WTC11 (cell line): ENCODE measurements at regions not wholly inside any gene's neighbourhood (a gene's known extent, or its start where the extent isn't known, plus 50 kb on each side); places are given as distances from the start of the nearest gene placed in this dataset.
A peak's percentile ranks its signal among the peaks of the same experiment; 100 is the strongest.

Experiments
- ATAC-seq: fragments of 200-7000 bp; cut with Tn5 transposase; 2 replicates; pipeline ENCODE4 v1.10.0; 2021; ENCODE audit warnings: mild to moderate bottlenecking, moderate library complexity
- CTCF ChIA-PET: fragments of 300-600 bp; sonication (Branson Sonifier 250); formaldehyde crosslinking; loops from one replicate; lab custom pipeline; 2021; ENCODE audit warnings: antibody characterized with exemption; lab: Charles Lee
- POLR2A ChIA-PET: fragments of 350-600 bp; sonication (Branson Sonifier 250); formaldehyde crosslinking; loops from one replicate; lab custom pipeline; 2021; ENCODE audit warnings: antibody characterized with exemption; lab: Charles Lee
- DNase-seq: peaks from one replicate; pipeline ENCODE4 v3.0.0; 2021; ENCODE audit warnings: low spot score
- H3K27ac Mint-ChIP-seq: 2 replicates; pipeline ENCODE4 v1.8.0; 2021; ENCODE audit warnings: mixed read lengths
- H3K27me3 Mint-ChIP-seq: 2 replicates; pipeline ENCODE4 v1.8.0; 2021; ENCODE audit warnings: low read depth, mild to moderate bottlenecking, moderate library complexity, mixed read lengths
- H3K36me3 Mint-ChIP-seq: 2 replicates; pipeline ENCODE4 v1.8.0; 2021; ENCODE audit warnings: mixed read lengths
- H3K4me1 Mint-ChIP-seq: 2 replicates; pipeline ENCODE4 v1.8.0; 2022; ENCODE audit warnings: mixed read lengths
- H3K4me3 Mint-ChIP-seq: 2 replicates; pipeline ENCODE4 v1.8.0; 2021; ENCODE audit warnings: mild to moderate bottlenecking, moderate library complexity, mixed read lengths
- H3K9me3 Mint-ChIP-seq: 2 replicates; pipeline ENCODE4 v1.8.0; 2021; ENCODE audit warnings: mixed read lengths
- CDX4 ChIP-seq: fragments of 250-450 bp; sonication (Bioruptor Pico); IDR thresholded peaks from 2 replicates; pipeline ENCODE4 v1.9.0; 2021; ENCODE audit warnings: moderate library complexity, mild to moderate bottlenecking, inconsistent platforms, borderline replicate concordance
- CREM ChIP-seq: sonication (generic); formaldehyde crosslinking; IDR thresholded peaks from 2 replicates; pipeline ENCODE4 v1.8.1; 2022; ENCODE audit warnings: mild to moderate bottlenecking, missing genetic modification reagents, moderate library complexity
- E2F4 ChIP-seq: sonication (generic); formaldehyde crosslinking; IDR thresholded peaks from 2 replicates; pipeline ENCODE4 v1.8.1; 2022; ENCODE audit warnings: low read depth, mild to moderate bottlenecking, moderate library complexity, missing genetic modification reagents, borderline replicate concordance
- ELF4 ChIP-seq: sonication (generic); formaldehyde crosslinking; IDR thresholded peaks from 2 replicates; pipeline ENCODE4 v1.8.1; 2022; ENCODE audit warnings: low read depth, mild to moderate bottlenecking, moderate library complexity, missing genetic modification reagents
- EMX1 ChIP-seq: fragments of 250-450 bp; sonication (Bioruptor Pico); IDR thresholded peaks from 2 replicates; pipeline ENCODE4 v1.8.0; 2021; ENCODE audit warnings: mild to moderate bottlenecking
- ESRRA ChIP-seq: sonication (generic); formaldehyde crosslinking; IDR thresholded peaks from 2 replicates; pipeline ENCODE4 v1.8.1; 2022; ENCODE audit warnings: mild to moderate bottlenecking, missing genetic modification reagents, borderline replicate concordance
- FOXP4 ChIP-seq: sonication (generic); formaldehyde crosslinking; IDR thresholded peaks from 2 replicates; pipeline ENCODE4 v1.8.0; 2022; ENCODE audit warnings: mild to moderate bottlenecking, missing genetic modification reagents
- GRHL2 ChIP-seq: fragments of 250-450 bp; sonication (Bioruptor Pico); IDR thresholded peaks from 2 replicates; pipeline ENCODE4 v1.8.0; 2022; ENCODE audit warnings: mild to moderate bottlenecking, moderate library complexity; ENCODE audit not compliant: insufficient replicate concordance, severe bottlenecking
- NFATC4 ChIP-seq: fragments of 250-450 bp; sonication (Bioruptor Pico); IDR thresholded peaks from 2 replicates; pipeline ENCODE4 v1.9.0; 2021; ENCODE audit warnings: mild to moderate bottlenecking
- OVOL2 ChIP-seq: fragments of 250-450 bp; sonication (Bioruptor Pico); IDR thresholded peaks from 2 replicates; pipeline ENCODE4 v1.9.0; 2021; ENCODE audit warnings: mild to moderate bottlenecking, borderline replicate concordance
- PRRX2 ChIP-seq: fragments of 250-450 bp; sonication (Bioruptor Pico); IDR thresholded peaks from 2 replicates; pipeline ENCODE4 v1.8.0; 2021; ENCODE audit warnings: mild to moderate bottlenecking
- SOX15 ChIP-seq: fragments of 250-450 bp; sonication (Bioruptor Pico); IDR thresholded peaks from 2 replicates; pipeline ENCODE4 v1.9.0; 2021; ENCODE audit warnings: mild to moderate bottlenecking
- ZBTB21 ChIP-seq: sonication (generic); formaldehyde crosslinking; IDR thresholded peaks from 2 replicates; pipeline ENCODE4 v1.8.1; 2023; ENCODE audit warnings: mild to moderate bottlenecking, missing genetic modification reagents, borderline replicate concordance
- ZNF263 ChIP-seq: sonication (generic); formaldehyde crosslinking; IDR thresholded peaks from 2 replicates; pipeline ENCODE4 v1.8.1; 2022; ENCODE audit warnings: low read depth, mild to moderate bottlenecking, moderate library complexity, missing genetic modification reagents
- ZNF416 ChIP-seq: fragments of 250-450 bp; sonication (Bioruptor Pico); IDR thresholded peaks from 2 replicates; pipeline ENCODE4 v1.9.0; 2021; ENCODE audit warnings: mild to moderate bottlenecking, inconsistent platforms
- ZNF671 ChIP-seq: fragments of 250-450 bp; sonication (Bioruptor Pico); IDR thresholded peaks from 2 replicates; pipeline ENCODE4 v1.8.0; 2021; ENCODE audit warnings: mild to moderate bottlenecking
- TF ChIP-seq, protein P1 (sequence below): sonication (generic); formaldehyde crosslinking; IDR thresholded peaks from 2 replicates; pipeline ENCODE4 v1.8.0; 2022; ENCODE audit warnings: mild to moderate bottlenecking, missing genetic modification reagents
- TF ChIP-seq, protein P2 (sequence below): sonication (generic); formaldehyde crosslinking; IDR thresholded peaks from 2 replicates; pipeline ENCODE4 v1.8.1; 2022; ENCODE audit warnings: low read depth, missing genetic modification reagents, borderline replicate concordance
- TF ChIP-seq, protein P3 (sequence below): sonication (generic); formaldehyde crosslinking; IDR thresholded peaks from 2 replicates; pipeline ENCODE4 v1.8.1; 2023; ENCODE audit warnings: mild to moderate bottlenecking, missing genetic modification reagents, moderate library complexity
- TF ChIP-seq, protein P4 (sequence below): sonication (generic); formaldehyde crosslinking; IDR thresholded peaks from 2 replicates; pipeline ENCODE4 v1.8.1; 2023; ENCODE audit warnings: mild to moderate bottlenecking, missing genetic modification reagents, borderline replicate concordance
- TF ChIP-seq, protein P5 (sequence below): sonication (generic); formaldehyde crosslinking; conservative IDR thresholded peaks from 2 replicates; pipeline ENCODE4 v1.8.1; 2022; ENCODE audit warnings: mild to moderate bottlenecking, missing genetic modification reagents
- TF ChIP-seq, protein P6 (sequence below): sonication (generic); formaldehyde crosslinking; IDR thresholded peaks from 2 replicates; pipeline ENCODE4 v1.8.1; 2023; ENCODE audit warnings: mild to moderate bottlenecking, missing genetic modification reagents

- H3K9me3 Mint-ChIP-seq: peaks cover 64% of the 10 kb centered on the region
- no peak for ATAC-seq
- no peak overlapping the region for H3K4me3 Mint-ChIP-seq
- no peak overlapping the region for H3K27ac Mint-ChIP-seq
- no peak for DNase-seq
- TF ChIP-seq FOXP4 (no peak), EMX1 (CRISPR knock-in tag) (no peak), GRHL2 (CRISPR knock-in tag) (no peak), ZNF671 (CRISPR knock-in tag) (no peak), CREM (CRISPR knock-in tag) (no peak), SOX15 (CRISPR knock-in tag) (no peak), CDX4 (CRISPR knock-in tag) (no peak), ESRRA (CRISPR knock-in tag) (no peak), ZBTB21 (CRISPR knock-in tag) (no peak)
- TF ChIP-seq, protein P1, sequence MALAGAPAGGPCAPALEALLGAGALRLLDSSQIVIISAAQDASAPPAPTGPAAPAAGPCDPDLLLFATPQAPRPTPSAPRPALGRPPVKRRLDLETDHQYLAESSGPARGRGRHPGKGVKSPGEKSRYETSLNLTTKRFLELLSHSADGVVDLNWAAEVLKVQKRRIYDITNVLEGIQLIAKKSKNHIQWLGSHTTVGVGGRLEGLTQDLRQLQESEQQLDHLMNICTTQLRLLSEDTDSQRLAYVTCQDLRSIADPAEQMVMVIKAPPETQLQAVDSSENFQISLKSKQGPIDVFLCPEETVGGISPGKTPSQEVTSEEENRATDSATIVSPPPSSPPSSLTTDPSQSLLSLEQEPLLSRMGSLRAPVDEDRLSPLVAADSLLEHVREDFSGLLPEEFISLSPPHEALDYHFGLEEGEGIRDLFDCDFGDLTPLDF: no peak
- TF ChIP-seq, protein P2, sequence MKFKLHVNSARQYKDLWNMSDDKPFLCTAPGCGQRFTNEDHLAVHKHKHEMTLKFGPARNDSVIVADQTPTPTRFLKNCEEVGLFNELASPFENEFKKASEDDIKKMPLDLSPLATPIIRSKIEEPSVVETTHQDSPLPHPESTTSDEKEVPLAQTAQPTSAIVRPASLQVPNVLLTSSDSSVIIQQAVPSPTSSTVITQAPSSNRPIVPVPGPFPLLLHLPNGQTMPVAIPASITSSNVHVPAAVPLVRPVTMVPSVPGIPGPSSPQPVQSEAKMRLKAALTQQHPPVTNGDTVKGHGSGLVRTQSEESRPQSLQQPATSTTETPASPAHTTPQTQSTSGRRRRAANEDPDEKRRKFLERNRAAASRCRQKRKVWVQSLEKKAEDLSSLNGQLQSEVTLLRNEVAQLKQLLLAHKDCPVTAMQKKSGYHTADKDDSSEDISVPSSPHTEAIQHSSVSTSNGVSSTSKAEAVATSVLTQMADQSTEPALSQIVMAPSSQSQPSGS (CRISPR knock-in tag): no peak
- peaks cover 3% of the 10 kb centered on the region; the same call in 1 of the 2 replicates for H3K27me3 Mint-ChIP-seq
- ChIA-PET POLR2A (no interaction called here), CTCF (no interaction called here)
- H3K4me1 Mint-ChIP-seq: no peaks in the 10 kb centered on the region
- peaks cover 41% of the 10 kb centered on the region for H3K36me3 Mint-ChIP-seq
These were observed 601.0 kb upstream of the ACO1 start for GRCh38 chr9:31783491-31783890.

DNA sequence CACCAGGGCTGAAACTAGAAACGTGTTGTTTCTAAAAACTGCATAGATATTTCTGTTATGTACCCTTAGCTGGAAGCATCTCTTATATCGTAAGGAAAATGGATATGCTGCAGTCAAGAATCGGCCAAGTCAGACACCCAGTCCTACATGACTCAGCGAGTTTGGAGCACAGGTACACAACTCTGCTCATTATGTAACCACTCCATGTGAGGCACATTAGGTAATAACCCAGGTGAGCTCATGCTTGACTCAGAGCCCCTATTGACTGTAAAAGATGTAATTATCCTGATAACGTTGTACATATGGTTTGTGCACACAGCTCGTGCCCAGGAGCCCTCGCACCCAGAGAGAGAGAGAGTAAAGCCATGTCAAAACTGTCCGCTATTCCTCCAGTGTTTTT is 593.7 kb upstream of the ACO1 start:
- 0 out of 2 replicates have a peak, but pooled peaks cover 3% of the 10 kb centered on the region for H3K4me1 Mint-ChIP-seq
- ChIA-PET CTCF (no interaction called here), POLR2A (no interaction called here)
- H3K27me3 Mint-ChIP-seq: no peaks in the 10 kb centered on the region
- no peak overlapping the region for H3K4me3 Mint-ChIP-seq
- ATAC-seq (no peak), DNase-seq (no peak)
- H3K9me3 Mint-ChIP-seq: peaks cover 20% of the 10 kb centered on the region
- H3K36me3 Mint-ChIP-seq: peaks cover 4% of the 10 kb centered on the region; the same call in 1 of the 2 replicates
- peak overlapping the region; percentile 61; the same call in 1 of the 2 replicates for H3K27ac Mint-ChIP-seq
- TF ChIP-seq ZNF263 (CRISPR knock-in tag) (no peak), ZNF416 (CRISPR knock-in tag) (no peak), PRRX2 (no peak), NFATC4 (CRISPR knock-in tag) (no peak), OVOL2 (CRISPR knock-in tag) (no peak), ELF4 (CRISPR knock-in tag) (no peak), ZBTB21 (CRISPR knock-in tag) (no peak), E2F4 (CRISPR knock-in tag) (no peak), SOX15 (CRISPR knock-in tag) (no peak)
- TF ChIP-seq, protein P3, sequence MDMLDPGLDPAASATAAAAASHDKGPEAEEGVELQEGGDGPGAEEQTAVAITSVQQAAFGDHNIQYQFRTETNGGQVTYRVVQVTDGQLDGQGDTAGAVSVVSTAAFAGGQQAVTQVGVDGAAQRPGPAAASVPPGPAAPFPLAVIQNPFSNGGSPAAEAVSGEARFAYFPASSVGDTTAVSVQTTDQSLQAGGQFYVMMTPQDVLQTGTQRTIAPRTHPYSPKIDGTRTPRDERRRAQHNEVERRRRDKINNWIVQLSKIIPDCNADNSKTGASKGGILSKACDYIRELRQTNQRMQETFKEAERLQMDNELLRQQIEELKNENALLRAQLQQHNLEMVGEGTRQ: no peak
- TF ChIP-seq, protein P4, sequence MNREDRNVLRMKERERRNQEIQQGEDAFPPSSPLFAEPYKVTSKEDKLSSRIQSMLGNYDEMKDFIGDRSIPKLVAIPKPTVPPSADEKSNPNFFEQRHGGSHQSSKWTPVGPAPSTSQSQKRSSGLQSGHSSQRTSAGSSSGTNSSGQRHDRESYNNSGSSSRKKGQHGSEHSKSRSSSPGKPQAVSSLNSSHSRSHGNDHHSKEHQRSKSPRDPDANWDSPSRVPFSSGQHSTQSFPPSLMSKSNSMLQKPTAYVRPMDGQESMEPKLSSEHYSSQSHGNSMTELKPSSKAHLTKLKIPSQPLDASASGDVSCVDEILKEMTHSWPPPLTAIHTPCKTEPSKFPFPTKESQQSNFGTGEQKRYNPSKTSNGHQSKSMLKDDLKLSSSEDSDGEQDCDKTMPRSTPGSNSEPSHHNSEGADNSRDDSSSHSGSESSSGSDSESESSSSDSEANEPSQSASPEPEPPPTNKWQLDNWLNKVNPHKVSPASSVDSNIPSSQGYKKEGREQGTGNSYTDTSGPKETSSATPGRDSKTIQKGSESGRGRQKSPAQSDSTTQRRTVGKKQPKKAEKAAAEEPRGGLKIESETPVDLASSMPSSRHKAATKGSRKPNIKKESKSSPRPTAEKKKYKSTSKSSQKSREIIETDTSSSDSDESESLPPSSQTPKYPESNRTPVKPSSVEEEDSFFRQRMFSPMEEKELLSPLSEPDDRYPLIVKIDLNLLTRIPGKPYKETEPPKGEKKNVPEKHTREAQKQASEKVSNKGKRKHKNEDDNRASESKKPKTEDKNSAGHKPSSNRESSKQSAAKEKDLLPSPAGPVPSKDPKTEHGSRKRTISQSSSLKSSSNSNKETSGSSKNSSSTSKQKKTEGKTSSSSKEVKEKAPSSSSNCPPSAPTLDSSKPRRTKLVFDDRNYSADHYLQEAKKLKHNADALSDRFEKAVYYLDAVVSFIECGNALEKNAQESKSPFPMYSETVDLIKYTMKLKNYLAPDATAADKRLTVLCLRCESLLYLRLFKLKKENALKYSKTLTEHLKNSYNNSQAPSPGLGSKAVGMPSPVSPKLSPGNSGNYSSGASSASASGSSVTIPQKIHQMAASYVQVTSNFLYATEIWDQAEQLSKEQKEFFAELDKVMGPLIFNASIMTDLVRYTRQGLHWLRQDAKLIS (CRISPR knock-in tag): no peak
- TF ChIP-seq, protein P5, sequence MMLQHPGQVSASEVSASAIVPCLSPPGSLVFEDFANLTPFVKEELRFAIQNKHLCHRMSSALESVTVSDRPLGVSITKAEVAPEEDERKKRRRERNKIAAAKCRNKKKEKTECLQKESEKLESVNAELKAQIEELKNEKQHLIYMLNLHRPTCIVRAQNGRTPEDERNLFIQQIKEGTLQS: no peak
- TF ChIP-seq, protein P6, sequence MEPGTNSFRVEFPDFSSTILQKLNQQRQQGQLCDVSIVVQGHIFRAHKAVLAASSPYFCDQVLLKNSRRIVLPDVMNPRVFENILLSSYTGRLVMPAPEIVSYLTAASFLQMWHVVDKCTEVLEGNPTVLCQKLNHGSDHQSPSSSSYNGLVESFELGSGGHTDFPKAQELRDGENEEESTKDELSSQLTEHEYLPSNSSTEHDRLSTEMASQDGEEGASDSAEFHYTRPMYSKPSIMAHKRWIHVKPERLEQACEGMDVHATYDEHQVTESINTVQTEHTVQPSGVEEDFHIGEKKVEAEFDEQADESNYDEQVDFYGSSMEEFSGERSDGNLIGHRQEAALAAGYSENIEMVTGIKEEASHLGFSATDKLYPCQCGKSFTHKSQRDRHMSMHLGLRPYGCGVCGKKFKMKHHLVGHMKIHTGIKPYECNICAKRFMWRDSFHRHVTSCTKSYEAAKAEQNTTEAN: no peak
